Right forelimb (tissue), 1 donor: ENCODE measurements at regions not wholly inside any gene's neighbourhood (a gene's known extent, or its start where the extent isn't known, plus 50 kb on each side); places are given as distances from the start of the nearest gene placed in this dataset.

Experiments
- DNase-seq: peaks from one replicate; pipeline ENCODE4 v3.0.0-alpha.2; 2018

- DNase-seq = no peak
These were observed 149.0 kb upstream of the ZNF536 start for GRCh38 chr19:30222992-30223865.

GRCh38 chr19:30223866-30224688 lies 148.1 kb upstream of the ZNF536 start:
- no peak for DNase-seq

GRCh38 chr19:30224689-30225606 lies 147.2 kb upstream of the ZNF536 start:
- no peak for DNase-seq

GRCh38 chr19:30225676-30226463 lies 146.3 kb upstream of the ZNF536 start:
- no peak for DNase-seq

- DNase-seq = no peak
These were observed 145.6 kb upstream of the ZNF536 start for GRCh38 chr19:30226464-30227011.

- DNase-seq = no peak
These were observed 145.1 kb upstream of the ZNF536 start for GRCh38 chr19:30227012-30227621.

- peak; percentile 83 for DNase-seq
These were observed 144.5 kb upstream of the ZNF536 start for GRCh38 chr19:30227661-30228112.

GRCh38 chr19:30228113-30228834 lies 143.9 kb upstream of the ZNF536 start:
- no peak for DNase-seq

- peak; percentile 52 for DNase-seq
These were observed 143.2 kb upstream of the ZNF536 start for GRCh38 chr19:30228835-30229524.

GRCh38 chr19:30229525-30230174 lies 142.5 kb upstream of the ZNF536 start:
- no peak for DNase-seq

- DNase-seq = no peak
These were observed 140.5 kb upstream of the ZNF536 start for GRCh38 chr19:30231408-30232318.

GRCh38 chr19:30233375-30233774 lies 138.8 kb upstream of the ZNF536 start:
- no peak for DNase-seq

- no peak for DNase-seq
These were observed 136.2 kb upstream of the ZNF536 start for GRCh38 chr19:30235946-30236345.

- no peak for DNase-seq
These were observed 135.6 kb upstream of the ZNF536 start for GRCh38 chr19:30236587-30236986.

- DNase-seq = no peak
These were observed 135.0 kb upstream of the ZNF536 start for GRCh38 chr19:30237140-30237539.

GRCh38 chr19:30240904-30241695 lies 131.1 kb upstream of the ZNF536 start:
- DNase-seq = no peak

GRCh38 chr19:30244533-30244932 lies 127.7 kb upstream of the ZNF536 start:
- DNase-seq = no peak
